SK-N-SH treated with all-trans-retinoic acid at 6 μM for 48 hours (cell line): ENCODE measurements at regions not wholly inside any gene's neighbourhood (a gene's known extent, or its start where the extent isn't known, plus 50 kb on each side); places are given as distances from the start of the nearest gene placed in this dataset.

Source experiments
- ISL1 ChIP-seq: fragments of 250-450 bp; sonication (Bioruptor Pico); IDR thresholded peaks from 2 replicates; pipeline ENCODE4 v2.1.2; 2022; ENCODE audit warnings: mild to moderate bottlenecking, moderate library complexity
- RARB ChIP-seq: fragments of 250-450 bp; sonication (Bioruptor Pico); IDR thresholded peaks from 2 replicates; pipeline ENCODE4 v1.8.0; 2021; ENCODE audit warnings: mild to moderate bottlenecking, moderate library complexity
- SNAI2 ChIP-seq: fragments of 250-450 bp; sonication (Bioruptor Pico); IDR thresholded peaks from 2 replicates; pipeline ENCODE4 v1.5.0; 2020; ENCODE audit warnings: mild to moderate bottlenecking, moderate library complexity
- ZNF70 ChIP-seq: fragments of 450-650 bp; formaldehyde crosslinking; IDR thresholded peaks from 2 replicates; pipeline ENCODE4 v1.5.0; 2020; ENCODE audit warnings: mild to moderate bottlenecking, moderate library complexity
- TF ChIP-seq, protein P1 (sequence below): fragments of 250-450 bp; sonication (Bioruptor Pico); IDR thresholded peaks from 2 replicates; pipeline ENCODE4 v1.8.0; 2020; ENCODE audit warnings: mild to moderate bottlenecking, moderate library complexity, borderline replicate concordance

DNA sequence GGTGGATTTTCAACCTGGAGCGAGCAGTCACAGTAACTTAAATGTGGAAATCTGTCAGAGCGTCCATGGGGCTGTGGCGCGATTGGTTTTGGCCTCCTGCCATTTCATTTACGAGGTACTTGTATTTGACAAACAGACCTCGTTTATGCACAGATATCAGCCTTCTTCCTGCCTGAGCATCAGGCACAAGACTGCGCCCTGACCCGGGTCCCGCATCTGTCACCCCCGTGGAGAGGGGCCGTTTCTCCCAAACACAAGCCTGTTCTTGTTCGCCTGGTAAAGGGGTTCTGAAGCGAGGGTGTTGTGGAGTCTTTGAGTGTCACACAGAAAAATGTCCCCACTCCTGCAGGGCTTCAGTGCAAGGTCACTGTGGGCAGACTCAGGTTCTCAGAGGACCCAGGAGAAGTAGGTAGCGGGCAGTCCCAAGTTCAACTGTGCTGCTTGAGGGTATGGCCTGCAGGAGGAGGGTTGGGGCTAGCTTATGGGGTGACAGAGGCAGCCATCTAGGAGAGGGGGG, 202.3 kb downstream of the URI1 start:
- TF ChIP-seq, protein P1, sequence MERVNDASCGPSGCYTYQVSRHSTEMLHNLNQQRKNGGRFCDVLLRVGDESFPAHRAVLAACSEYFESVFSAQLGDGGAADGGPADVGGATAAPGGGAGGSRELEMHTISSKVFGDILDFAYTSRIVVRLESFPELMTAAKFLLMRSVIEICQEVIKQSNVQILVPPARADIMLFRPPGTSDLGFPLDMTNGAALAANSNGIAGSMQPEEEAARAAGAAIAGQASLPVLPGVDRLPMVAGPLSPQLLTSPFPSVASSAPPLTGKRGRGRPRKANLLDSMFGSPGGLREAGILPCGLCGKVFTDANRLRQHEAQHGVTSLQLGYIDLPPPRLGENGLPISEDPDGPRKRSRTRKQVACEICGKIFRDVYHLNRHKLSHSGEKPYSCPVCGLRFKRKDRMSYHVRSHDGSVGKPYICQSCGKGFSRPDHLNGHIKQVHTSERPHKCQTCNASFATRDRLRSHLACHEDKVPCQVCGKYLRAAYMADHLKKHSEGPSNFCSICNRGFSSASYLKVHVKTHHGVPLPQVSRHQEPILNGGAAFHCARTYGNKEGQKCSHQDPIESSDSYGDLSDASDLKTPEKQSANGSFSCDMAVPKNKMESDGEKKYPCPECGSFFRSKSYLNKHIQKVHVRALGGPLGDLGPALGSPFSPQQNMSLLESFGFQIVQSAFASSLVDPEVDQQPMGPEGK, result no peak
- TF ChIP-seq RARB (CRISPR knock-in tag) (no peak), ZNF70 (CRISPR knock-in tag) (no peak), SNAI2 (CRISPR knock-in tag) (no peak), ISL1 (CRISPR knock-in tag) (no peak)
